NCI-H1417 (cell line): ENCODE measurements at regions not wholly inside any gene's neighbourhood (a gene's known extent, or its start where the extent isn't known, plus 50 kb on each side); places are given as distances from the start of the nearest gene placed in this dataset.

Source experiments
- DNase-seq, 3 experiments: peaks; one replicate each; lab custom pipeline; 2025; lab: John Stamatoyannopoulos, UW

DNA sequence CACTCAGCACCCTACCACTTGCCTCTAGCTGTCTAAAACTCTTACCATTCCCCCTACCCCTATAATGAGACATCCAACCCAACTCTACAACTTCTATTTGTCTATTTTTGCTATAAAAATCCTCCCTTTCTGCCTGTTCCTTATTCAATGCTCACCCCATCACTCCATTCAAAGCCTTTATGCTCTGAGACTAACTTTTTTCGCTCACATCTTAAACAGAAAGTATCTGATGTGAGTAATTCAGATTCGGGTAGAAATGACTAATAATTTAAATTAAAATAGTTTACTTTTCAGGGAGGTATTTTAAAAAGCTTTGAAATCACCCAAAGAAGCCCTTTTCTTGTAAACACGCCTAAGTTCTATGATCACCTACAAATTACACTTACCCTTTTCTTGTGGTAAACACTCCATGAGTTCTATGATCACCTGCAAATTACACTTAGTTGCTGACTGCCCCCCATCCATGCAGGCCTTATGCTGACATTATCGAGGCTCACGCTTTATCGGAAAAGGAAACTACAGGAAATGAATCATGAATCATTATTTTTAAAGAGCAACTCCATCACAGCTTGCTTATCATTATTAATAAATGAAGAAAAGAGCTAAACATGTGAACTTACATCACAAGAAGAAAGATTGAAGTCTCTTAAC, 168.7 kb upstream of the PPP1R2C start:
- no peak for DNase-seq

DNA sequence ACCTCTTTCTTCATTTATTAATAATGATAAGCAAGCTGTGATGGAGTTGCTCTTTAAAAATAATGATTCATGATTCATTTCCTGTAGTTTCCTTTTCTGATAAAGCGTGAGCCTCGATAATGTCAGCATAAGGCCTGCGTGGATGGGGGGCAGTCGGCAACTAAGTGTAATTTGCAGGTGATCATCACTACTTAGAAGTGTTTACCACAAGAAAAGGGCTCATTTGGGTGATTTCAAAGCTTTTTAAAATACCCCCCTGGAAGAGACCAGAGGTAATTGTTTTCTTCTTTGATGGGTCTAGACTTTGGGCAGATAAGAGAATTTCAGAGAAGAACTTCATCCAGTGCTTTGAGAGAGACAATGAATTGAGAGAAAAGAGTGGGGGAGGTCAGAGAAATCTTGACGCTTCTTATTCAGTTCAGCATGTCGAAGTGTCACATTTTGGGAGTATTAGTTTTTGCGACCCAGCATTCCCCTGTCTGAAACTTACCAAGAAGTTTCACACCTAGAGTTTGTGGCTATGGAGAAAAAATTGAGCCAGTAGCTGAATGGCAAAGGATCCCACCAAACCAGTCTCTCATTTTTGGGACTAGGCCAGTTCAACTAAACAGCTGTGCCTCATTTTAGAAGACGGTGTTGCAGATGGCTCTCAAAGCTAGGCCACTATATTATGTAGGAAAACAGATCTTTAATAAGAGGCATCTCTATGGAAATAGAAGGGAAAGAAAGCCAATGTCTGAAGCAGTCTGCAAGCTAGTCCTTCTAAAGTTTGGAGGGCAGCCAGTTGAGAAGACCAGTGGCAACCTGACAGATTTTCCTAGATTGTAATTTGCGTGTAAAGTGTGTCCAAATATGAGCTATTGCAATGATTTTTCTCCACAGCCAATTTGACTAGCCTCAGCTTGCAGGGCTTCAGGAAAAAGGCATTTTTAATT, 171.0 kb upstream of the PPP1R2C start:
- no peak for DNase-seq

DNA sequence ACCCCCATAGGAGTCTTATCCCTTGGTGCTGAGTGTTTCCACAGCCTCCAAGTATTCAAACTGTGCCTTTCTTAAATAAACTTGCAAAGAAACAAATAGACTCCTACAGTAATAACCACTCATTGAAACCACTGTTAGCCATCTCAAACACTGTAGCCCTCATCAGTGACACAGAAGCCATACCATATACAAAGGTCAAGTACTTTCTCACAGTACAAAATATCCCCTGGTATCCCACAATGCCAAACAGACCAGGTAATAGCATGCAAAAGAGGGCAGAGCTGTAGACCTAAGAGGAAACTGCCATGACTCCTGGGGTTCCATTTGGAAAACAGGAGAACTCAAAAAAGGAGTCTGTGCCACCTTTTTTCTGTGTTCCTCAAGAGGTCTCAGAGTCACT, 173.8 kb upstream of the PPP1R2C start:
- no peak for DNase-seq

DNA sequence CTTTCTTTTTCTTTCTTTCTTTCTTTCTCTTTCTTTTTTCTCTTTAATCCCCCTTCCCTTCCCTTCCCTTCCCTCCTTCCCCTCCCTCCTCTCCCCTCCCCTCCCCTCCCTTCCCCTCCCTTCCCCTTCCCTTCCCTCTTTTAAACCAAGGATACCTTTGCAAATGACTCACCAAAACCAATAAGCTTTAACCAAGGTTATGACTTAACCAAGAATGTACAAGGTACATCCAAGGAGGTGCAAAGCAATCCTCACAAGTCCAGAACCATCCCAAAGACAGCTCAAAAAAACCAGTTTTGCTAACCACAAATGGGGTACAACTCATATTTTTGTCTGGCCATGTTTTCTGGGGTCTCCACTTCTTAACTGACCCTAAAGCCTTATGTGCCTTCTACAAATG, 174.7 kb upstream of the PPP1R2C start:
- no peak for DNase-seq

DNA sequence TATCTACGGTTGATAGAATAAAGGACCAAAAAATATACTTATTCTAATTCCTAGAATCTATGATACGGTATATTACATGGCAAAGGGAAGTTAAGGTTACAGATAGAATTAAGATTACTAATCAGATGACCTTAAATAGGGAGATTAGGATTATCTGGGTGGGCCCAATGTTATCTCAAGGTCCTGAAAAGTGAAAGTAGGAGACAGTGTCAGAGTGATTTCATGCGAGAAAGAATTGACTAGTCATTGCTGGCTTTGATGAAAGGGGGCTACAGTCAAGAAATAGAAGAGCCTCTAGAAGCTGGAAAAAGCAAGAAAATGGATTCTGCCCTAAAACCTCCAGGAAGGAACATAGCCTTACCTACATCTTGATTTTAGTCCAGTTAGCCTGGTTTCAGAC, 176.9 kb upstream of the PPP1R2C start:
- no peak for DNase-seq

DNA sequence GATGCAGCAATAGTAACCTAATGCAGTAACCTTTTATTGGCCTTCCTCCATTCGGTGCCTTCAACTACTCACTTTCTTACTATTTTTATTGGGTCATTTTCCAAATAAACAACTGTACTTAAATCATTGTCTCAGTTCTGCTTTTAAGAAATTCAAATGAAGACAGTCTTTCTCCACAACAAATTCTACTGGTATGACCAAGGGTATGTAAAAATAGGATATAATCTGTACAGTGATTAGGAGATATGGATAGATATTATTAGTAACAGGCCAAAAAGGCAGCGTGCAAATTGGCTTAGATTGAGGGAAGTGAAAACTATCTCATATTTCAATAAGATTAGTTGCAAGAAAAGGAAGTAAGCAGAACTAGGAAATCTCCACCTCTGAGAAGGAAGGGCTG, 177.4 kb upstream of the PPP1R2C start:
- no peak for DNase-seq

DNA sequence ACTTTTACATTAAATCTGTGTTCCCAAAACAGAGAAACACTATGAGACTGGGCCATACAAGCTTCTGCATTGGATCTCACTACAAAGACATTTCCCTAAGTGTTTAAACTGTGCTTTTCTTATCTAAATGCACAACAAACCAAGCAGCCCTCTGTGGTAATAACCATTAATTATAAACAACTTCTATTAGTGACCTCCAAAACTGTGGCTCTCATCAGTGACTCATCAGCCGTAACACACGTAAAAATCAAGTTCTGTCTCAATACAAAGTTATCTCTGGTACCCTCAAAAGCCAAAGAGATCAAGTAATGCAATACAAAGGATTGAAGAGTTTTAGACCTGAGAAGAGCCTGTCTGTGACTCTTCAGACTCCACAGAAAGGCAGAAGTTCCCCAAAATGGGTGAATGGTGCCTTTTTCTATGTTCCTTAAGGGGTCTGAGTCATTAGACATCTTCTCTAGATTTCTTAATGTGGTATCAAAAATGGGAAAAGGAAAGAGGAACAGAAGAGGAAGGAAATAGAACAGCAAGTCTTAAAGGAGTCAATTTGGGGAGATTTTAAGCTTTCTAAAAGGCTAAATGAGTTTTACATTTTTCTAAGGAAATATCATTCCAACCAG, 189.8 kb upstream of the PPP1R2C start:
- no peak for DNase-seq

DNA sequence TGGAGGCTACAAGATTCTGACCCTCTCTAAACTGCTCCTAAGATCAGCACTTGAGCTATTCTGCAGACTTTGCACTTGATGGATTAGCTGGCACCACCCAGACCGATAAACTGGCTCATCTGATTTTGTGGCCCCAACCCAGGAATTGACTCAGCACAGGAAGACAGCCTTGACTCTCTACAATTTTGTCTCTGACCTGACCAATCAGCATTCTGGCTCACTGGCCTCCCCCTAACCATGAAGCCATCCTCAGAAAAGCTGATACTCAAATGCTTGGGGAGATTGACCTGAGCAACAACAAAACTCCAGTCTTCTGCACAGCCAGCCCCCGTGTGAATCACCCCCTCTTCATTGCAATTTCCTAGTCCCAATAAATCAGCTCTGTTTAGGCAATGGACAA, 195.4 kb upstream of the PPP1R2C start:
- no peak for DNase-seq

DNA sequence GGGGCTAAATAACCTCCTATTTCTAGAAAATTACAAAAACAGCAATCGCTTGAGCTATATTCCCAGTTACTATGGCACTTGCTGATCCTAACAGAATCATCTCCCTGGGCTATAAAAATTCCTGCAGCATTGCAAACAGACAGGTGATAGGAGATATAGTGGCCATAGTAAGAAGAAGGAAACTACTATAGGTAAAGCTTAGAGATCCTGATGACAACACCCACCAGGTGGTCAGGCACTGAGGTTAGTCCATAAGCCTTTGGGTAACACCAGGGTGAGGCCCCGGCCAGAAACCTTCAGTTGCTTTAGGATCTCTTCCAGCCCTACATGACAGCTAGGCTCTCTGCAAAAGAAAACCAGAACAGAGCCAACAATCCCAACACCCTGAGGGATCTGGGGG, 197.9 kb upstream of the PPP1R2C start:
- no peak for DNase-seq

DNA sequence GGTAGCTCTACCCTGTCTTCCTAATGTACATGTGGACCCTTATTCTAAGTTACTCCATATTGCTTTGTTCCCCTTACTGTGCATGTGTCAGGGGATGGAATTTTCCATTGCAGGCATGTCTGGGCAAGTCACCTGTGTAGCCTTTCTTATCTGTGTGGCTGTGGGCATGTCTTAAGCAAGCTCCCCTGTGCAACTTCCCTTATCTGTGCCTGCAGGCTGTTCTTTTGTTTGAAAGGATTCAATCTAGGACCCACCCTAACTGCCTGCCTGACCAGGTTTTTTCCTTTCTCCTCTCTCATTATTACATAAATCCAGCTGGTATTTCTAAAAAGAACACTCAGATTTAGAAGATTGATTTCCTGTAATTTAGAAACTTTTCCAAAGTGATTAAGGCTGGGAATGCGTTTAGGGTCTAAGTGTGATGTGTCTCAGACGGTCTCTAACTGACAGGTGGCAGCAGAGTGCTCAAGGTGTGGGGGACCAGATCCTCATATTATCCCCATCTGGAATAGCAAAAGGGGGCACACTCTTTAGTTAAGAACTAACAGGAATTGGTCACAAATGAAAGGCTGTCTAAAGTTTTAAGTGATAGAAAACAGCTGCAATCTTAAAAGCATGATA, 198.9 kb upstream of the PPP1R2C start:
- DNase-seq = no peak

DNA sequence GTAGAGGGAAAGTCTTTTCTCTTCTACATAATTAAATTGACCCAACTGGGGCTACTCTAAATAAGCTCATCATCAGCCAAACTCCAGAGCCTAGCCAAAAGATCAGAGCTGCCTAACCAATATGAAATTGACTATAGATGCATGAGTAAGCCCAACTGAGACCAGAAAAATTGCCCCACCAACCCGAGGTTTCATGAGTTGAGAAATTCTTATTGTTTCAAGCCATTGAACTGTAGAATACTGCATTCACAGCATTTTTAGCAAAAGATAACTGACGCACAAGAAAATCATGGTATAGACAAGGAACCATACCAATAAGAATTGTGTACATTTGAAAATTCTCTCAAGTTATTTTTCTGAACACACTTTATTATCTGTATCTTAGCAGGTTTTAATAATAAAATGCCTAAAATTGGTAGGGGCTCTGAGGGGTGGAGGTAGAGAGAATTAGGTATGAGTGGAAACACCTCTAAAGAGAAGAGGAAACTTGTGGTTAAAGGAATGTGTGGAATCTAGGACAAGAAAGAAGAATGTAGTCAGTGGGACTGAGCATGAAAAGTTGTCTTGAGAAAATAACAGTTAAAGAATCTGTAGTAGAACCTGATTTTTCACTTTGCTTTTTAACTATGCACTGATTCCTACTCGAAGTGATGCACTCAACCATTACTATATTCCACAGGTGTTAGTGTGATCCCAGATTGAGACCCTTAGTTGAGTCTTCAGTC, 200.9 kb upstream of the PPP1R2C start:
- DNase-seq = no peak

DNA sequence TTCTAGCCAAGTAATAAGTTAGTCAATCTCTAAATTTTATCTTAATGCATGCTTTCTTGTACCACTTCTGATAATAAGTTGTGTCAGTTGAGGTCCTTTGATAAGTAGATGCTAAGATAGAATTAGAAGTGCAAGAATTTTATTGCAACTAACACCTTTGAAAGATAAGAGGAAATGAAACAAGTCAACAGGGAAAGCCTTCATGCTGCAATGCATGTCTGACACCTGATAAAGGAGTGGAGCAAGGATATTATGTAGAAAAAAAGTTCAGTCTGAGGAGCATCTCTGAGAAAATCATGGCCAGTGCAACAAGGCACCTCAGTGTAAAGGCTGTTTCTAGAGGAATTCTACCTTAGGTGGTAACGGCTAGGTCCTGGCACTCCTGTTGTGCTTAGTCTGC, 210.7 kb upstream of the PPP1R2C start:
- DNase-seq = no peak

DNA sequence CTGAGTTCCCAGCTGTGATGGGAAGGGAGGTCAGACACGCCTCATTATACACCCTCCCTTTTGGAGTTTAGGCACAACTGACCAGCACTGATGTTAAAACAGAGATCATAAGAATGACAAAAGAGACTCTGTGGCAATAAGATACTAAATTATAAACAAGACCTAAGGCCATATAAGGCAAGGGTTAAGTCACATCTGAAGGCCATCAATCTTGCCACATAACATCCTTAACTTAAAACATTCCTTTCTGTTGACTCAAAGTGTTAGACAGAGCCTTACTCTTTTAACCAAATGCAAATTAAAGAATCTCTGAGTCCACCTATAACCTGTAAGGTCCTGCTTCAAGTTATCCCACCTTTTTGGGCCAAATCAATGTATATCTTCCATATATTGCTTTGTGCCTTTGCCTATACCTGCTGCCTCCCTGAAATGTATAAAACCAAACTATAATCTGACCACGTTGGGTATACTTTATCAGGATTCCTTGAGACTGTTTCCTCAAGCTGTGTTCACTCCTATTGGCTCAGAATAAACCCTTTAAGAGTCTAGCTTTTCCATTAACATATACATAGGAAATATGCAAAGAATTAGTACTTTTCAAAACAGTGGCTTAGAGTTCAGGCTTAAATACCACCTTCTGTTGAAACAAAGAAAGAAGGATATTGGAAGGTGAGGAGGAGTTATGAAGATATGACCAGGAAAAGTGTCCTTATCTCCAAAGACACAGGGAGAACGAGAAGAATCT, 214.4 kb upstream of the PPP1R2C start:
- no peak for DNase-seq

DNA sequence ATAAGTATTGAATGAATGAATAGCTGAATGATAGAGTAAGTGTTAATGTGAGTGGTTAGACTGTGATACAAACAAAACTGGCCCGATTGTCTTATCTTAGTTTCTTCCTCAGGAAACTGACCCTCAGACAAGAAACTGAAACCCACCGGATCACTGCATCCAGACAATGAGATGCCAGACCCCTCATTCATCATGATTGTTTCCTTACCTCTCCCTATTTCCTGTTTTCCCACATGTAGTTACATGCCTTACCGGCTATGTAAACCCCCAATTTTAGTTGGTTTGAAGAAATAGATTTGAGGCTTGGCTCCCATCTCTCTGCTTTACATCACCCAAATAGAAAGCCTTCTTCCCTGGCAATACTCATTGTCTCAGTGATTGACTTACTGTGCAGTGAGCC, 218.9 kb upstream of the PPP1R2C start:
- no peak for DNase-seq

DNA sequence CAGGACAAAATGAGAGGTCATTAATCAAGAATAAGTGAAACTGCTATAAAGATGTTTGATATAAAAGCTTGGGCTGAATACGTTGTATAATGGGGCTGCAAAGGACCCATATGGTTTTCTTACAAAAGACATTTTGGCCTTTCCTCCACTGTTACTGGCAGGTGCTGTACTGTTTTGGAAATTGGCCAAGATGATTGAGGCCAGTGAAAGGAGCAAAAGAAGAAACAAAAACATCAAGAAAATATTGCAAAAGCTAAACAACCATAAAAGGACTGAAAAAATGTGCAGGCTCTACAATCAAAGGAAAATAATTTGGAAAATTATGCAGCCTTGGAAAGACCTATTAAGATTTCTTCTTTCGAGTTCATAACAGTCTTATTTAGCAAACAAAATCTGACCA, 222.2 kb upstream of the PPP1R2C start:
- DNase-seq = no peak

DNA sequence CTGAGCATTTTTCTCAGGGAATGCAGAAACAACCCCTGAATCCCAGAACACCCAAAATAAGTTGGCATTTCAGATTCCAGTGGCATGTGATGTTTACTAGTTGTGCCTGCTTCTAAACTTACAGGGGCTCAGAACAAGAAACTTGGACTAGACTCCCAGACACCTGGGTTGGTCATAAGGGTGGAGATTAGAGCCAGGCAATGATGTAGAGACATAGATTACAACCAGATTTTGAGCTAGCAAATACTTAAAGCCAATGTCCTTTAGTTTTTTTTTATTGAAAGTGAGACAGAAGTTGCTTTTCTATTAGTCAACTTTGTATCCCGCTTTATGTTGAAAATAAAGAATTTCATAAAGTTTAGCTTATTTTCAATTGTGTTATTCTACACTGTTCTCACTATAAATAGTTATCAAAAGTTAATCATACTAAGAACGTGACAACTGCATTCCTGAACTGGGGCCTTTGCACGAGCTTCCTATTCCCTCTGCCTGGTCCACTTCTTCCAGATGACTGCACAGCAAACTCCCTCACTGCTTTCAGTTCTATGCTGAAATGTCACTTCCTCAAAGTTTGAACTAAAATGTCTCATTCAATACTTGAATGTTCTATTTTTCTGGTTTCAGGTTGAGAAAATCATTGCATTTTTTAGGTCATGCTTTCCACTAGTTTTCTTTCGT, 224.7 kb upstream of the PPP1R2C start:
- DNase-seq = no peak

DNA sequence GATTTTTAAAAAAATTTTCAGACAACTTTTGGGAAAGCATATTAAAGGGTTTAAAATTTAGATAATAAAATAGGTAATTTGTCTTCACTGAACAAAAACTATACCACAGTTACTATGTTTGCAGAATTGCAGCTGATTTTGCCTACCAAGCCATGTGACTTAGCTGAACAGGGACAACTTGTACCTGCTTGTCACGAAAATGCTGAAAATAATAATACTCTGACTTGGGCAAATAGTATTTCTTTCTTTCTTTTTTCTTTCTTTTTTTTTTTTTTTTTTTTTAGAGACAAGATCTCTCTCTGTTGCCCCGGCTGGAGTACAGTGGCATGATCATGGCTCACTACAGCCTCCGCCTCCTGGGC, 225.2 kb upstream of the PPP1R2C start:
- no peak for DNase-seq

DNA sequence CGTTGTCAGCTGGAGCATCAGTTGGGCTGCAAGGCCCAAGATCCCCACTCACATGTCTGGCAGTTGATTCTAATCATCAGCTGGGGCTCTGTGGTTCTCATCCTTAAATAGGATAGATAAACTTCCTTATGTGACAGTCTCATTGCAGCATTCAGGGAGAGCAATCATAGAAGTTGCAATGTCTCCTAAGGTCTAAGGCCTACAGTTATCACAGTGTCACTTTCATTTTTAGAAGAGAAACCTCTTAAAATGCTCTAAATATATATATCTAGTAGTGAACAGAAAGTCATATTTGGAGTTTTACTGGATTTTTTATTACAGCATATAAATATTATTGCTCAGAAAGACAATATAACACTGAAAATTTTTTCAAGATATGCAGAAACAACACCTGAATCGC, 226.0 kb upstream of the PPP1R2C start:
- DNase-seq = no peak

DNA sequence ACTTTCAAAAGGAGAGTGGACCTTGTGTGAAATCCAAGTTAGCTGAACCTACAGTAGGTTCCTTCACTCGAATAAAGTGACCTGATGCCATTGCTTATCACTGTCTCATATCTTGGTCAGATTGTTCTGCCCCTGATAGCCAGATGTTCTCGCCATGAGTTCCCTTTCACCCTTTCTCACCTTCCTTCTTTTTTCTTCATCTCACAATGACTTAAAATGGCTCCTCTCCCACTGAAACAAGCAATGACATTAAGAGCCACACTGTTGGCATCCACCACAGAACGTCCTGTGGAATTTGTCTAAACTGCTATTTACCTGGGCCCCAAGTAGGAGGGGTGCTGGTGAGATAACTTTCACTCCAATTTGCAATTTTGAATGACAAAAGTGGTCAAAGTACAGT, 227.6 kb upstream of the PPP1R2C start:
- no peak for DNase-seq

DNA sequence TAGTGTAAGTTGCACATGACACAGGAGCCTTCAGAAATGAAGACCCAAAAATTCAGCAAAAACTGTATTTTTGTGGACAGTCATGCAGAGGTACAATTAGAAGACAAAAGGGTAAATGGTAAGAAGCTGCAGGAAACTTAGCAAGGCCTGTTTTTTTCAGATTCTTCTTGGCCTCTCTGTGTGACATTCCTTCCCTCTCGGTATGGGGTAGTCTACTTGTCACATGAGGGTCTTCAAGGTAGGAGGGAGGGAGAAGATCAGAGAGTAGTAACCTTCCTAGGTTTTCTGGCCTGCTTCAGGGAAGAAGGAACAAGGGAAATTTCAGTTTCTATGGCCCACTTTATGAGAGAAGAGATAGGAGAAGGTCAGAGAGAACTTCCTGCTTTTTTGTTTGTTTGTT, 230.4 kb upstream of the PPP1R2C start:
- no peak for DNase-seq

DNA sequence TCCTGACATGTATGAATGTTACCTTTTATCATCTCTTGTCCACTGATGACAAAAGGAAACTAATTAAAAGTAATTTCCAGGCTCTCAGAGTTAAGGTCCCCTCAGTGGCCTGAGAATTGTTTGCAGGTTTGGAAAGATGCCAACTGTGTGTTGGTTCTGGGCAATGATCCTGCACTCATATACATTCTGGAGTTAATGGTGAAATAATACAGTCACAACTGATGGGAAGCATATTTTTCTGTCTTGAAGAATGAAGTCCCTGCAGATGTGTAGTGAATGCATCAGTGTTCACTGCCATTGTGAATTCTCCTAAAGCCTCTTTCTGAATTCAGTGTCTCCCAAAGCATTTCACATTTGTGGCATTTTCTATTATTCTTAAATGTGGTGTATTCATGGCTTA, 238.1 kb upstream of the PPP1R2C start:
- peak in 1 of 3 experiments; percentile 23 for DNase-seq
